Smooth muscle cell of the brain vasculature (primary cell): ENCODE measurements at regions not wholly inside any gene's neighbourhood (a gene's known extent, or its start where the extent isn't known, plus 50 kb on each side); places are given as distances from the start of the nearest gene placed in this dataset.
"Not testable (repeated sequence)": the region's sequence is repeated elsewhere in the genome, so short reads cannot be mapped to it uniquely, and the experiment has no call there.

Experiments used
- DNase-seq: peaks from one replicate; pipeline ENCODE4 v3.0.0-alpha.2; 2012; ENCODE audit warnings: low read depth, low spot score

DNA sequence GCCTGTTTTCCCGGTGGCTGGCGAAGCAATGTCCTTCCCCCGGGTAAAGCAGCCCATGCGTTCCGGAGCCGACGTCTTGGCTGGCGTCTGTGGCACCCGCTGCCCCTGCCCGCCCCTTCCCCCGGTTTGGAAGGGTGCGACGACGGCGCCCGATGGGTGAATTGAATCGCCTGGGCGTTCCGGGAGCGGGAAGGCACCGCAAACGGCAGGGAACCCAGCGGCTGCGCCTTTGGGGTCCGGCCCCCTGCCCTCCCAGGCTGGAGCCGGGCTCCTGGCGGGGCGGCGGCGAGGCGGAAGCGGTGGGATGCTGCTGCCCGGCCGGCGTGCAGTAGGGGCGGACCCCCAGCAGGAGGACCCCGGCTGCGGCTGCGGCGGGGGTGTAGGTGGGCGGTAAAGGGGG lies 123.6 kb upstream of the RHOU start:
- not testable (repeated sequence) for DNase-seq

DNA sequence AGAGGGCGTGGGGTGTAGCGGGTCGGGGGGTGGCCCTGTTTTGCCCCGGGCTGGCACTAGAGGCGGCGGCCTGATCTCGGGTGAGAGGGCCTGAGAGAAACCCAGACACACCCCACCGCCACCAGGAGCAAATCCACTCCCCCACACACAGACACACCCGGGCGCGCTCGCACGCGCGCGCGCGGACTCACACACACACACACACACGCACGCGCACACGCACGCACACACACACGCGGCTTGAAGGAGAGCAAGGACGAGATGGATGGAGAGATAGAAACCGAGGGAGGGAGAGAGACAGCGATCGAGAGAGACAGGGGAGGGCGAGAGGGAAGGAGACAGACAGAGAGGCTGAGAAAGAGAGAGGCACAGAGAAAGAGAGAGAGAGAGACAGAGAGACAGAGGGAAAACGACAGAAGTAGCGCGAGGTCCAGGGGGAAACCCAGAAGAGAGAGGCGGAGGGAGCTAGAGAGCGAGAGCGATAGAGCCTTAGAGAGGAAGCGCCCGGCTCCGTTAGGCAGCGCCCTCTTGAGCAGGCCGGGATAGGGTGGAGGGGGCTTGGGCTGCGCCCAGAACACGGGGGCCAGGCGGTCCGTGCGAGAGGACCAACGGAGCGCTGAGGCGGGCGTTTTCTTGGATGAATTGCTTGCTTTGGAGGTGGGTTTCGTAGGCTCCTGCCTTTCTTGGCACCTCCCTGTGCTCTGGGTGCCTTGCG lies 113.1 kb upstream of the RHOU start:
- DNase-seq, result not testable (repeated sequence)

DNA sequence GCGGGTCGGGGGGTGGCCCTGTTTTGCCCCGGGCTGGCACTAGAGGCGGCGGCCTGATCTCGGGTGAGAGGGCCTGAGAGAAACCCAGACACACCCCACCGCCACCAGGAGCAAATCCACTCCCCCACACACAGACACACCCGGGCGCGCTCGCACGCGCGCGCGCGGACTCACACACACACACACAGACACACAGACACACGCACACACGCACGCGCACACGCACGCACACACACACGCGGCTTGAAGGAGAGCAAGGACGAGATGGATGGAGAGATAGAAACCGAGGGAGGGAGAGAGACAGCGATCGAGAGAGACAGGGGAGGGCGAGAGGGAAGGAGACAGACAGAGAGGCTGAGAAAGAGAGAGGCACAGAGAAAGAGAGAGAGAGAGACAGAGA lies 108.8 kb upstream of the RHOU start:
- not testable (repeated sequence) for DNase-seq

DNA sequence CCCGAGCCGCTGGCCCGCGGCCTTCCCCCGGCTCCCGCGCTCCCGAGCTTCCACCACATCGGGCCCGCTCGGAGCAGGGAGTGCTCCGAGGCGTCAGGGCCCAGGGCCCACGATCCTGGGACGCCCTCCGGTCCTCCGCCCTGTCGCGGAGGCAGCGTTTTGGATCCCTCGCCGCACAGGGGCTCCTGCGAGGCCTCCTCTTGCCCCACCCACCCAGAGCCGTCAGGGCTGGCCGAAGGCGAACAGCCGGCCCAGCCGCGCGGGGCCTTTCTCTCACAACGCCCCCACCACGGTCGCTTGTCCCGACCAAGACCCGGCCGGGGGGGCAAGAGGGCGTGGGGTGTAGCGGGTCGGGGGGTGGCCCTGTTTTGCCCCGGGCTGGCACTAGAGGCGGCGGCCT lies 102.4 kb upstream of the RHOU start:
- DNase-seq, result not testable (repeated sequence)

DNA sequence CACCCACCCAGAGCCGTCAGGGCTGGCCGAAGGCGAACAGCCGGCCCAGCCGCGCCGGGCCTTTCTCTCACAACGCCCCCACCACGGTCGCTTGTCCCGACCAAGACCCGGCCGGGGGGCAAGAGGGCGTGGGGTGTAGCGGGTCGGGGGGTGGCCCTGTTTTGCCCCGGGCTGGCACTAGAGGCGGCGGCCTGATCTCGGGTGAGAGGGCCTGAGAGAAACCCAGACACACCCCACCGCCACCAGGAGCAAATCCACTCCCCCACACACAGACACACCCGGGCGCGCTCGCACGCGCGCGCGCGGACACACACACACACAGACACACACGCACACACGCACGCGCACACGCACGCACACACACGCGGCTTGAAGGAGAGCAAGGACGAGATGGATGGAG lies 100.0 kb upstream of the RHOU start:
- not testable (repeated sequence) for DNase-seq

DNA sequence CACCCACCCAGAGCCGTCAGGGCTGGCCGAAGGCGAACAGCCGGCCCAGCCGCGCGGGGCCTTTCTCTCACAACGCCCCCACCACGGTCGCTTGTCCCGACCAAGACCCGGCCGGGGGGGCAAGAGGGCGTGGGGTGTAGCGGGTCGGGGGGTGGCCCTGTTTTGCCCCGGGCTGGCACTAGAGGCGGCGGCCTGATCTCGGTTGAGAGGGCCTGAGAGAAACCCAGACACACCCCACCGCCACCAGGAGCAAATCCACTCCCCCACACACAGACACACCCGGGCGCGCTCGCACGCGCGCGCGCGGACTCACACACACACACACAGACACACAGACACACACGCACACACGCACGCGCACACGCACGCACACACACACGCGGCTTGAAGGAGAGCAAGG lies 97.8 kb upstream of the RHOU start:
- not testable (repeated sequence) for DNase-seq

DNA sequence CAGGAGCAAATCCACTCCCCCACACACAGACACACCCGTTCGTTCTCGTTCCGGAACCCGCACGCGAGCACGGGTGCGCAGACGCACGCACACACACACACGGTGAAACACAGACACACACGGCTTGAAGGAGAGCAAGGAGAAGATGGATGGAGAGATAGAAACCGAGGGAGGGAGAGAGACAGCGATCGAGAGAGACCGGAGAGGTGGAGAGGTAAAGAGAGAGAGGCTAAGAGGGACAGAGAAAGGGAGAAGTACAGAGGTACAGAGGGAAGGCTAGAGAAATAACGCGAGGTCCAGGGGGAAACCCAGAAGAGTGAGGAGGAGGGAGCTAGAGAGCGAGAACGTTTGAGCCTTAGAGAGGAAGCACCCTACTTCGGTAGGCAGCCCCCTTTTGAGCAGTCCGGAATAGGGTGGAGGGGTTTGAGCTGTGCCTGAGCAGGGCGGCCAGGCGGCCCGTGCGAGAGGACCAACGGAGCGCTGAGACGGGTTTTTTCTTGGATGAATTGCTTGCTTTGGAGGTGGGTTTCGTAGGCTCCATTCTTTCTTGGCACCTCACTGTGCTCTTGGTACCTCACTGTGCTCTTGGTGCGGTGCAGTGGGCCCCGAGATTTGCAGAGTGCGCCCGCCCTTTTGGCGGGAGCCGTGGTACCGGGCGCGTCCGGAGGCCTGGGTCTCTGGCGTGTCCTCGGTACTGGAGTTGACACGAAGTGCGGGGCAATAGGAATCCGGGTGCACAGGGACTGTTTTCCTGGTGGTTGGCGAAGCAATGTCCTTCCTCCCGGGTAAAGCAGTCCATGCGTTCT lies 88.4 kb upstream of the RHOU start:
- no peak for DNase-seq

DNA sequence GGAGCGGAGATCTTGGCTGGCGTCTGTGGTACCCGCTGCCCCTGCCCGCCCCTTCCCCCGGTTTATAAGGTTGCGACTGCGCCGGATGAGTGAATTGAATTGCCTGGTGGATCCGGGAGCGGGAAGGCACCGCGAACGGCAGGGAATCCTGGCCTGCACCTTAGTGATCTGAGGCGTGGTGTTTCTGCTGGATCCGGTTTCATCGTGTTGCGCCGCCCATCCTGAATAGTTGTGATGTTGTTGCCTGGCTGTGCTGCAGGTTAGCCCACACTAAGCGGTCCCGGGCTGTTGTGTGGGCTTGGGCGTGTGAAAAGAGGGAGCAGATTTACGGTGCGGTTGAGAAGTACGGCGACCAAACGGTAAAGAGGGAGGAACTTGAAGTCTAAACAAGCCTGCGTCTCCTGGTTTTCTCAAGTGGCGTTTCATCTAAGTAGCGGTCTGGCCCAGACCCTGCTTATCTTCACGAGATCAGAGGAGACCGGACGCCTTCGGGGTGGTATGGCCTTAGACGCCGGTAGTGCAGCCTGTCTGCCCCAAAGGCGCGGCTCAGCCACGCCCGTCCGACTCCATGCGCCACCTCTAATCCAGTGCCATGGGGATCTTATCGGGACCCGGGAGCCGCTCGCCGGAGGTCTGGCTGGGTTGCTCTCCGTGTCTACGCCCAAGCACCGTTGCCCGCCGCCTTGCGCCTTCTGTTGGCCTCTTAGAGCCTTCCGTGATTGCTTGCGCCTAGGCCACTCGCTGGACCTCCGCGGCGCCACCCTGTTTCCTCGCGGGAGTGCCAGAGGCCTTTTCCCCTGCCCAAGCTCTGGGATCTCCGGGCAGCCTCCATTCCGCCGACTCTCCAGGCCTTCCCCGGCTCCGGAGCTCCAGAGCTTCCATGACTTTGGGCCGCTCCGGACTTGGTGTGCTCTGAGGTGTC lies 87.5 kb upstream of the RHOU start:
- DNase-seq, result no peak

DNA sequence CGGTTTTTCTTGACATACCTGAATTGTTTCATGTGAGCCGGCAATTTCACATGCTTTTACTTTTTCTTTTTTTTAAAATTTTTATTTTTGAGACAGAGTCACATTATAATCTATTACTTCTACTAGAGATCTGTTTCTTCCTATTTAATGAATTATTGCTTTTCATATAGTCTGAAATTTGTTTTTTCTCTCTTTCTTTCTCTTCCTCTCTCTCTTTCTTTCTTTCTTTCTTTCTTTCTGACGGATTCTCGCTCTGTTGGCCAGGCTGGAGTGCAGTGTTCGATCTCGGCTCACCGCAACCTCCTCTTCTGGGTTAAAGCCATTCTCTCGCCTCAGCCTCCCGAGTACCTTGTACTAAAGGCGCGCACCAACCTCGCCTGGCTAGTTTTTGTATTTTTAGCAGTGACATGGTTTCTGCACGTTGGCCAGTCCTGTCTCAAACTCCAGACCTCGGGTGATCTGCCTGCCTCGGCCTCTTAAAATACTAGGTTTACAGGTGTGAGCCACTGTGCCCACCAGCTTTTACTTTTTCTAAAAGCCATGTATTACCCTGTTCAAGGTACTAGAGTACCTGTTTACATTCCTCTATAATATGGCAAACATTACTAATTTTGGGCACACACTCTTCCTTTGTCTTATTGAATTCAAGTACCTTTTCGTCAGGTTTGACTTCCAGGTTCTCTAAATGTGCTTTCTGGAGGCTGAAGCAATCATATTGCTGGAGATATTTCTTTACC lies 86.5 kb upstream of the RHOU start:
- no peak for DNase-seq

DNA sequence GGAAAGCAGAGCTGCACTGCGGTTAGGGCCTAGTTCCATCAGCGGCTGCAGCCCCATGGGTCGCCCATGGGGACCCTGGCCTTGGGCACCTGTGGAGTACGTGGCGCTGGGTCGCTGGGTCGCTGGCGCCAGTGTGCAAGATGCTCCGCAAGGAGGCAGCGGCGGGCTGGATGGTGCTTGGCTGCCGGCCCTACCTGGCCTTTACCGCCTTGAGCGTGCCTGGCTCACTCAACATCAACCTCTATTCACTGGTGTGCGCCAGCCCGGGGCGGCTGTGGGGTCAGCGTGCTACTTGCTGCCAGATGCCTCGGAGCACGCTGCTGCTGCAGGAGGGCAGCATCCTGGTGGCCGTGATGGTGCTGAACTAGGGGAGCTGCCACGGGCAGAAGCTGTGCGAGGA lies 85.1 kb upstream of the RHOU start:
- DNase-seq, result no peak

DNA sequence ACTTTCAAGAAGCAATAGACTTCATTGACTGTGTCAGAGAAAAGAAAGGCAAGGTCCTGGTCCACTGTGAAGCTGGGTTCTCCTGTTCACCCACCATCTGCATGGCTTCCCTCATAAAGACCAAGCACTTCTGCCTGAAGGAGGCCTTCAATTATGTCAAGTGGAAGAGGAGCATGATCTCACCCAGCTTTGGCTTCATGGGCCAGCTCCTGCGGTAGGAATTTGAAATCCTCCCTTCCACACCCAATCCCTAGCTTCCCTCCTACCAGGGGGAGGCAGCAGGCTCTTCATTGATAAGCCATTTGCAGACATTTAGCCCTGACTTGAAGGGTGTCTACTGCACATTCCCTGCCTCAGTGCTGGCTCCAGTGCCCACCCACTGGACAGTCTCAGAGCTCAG lies 84.3 kb upstream of the RHOU start:
- no peak for DNase-seq

DNA sequence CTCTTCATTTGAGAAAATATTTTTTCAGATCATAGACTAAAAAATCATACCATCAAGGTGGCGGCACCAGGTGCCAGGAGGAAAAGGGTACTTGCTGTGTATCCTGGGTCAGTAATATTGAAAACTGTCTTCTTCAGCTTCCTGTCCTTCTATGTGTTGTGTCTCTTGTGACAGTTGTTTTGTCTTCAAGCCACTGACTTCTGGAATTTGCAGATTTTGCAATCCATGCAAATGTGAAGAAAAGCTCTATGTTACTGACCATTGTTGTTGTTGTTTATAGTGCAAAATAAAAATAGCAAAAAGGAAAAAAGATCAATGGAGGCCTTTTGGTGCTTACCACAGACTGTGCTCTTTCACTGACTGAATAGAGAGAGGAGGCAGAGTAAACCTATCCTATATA lies 83.2 kb upstream of the RHOU start:
- DNase-seq, result no peak

DNA sequence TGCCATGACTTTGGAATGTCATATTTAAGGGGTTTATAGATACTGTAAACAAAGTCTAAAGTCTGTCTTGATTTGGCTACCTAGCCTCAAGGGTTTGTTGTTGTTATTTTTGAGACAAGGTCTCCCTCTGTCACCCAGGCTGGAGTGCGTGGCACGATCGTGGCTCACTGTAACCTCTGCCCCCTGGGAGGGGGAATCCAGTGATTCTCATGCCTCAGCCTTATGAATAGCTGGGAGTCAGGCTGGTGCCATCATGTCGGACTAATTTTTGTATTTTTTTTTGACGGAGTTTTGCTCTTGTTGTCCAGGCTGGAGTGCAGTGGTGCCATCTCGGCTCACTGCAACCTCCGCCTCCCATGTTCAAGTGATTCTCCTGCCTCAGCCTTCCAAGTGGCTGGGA lies 82.2 kb upstream of the RHOU start:
- DNase-seq, result not testable (repeated sequence)

DNA sequence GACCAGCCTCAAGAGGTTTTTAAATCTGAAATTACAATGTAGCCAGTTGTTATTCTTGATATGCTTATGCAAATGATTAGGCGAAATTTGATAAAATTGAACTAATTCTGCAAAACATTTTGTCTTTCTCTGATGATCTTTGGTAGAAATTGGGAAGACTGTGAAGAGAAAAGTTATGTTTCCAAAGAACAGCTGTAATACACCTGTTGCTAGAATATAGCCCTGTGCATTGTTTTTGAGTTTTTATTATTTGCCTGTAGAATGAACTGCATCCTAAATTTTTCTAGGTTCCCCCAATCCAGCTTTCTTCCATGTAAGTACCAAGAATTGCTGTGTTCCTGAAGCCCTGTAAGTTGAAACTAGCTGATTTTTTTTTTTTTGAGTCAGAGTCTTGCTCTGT lies 81.5 kb upstream of the RHOU start:
- no peak for DNase-seq

DNA sequence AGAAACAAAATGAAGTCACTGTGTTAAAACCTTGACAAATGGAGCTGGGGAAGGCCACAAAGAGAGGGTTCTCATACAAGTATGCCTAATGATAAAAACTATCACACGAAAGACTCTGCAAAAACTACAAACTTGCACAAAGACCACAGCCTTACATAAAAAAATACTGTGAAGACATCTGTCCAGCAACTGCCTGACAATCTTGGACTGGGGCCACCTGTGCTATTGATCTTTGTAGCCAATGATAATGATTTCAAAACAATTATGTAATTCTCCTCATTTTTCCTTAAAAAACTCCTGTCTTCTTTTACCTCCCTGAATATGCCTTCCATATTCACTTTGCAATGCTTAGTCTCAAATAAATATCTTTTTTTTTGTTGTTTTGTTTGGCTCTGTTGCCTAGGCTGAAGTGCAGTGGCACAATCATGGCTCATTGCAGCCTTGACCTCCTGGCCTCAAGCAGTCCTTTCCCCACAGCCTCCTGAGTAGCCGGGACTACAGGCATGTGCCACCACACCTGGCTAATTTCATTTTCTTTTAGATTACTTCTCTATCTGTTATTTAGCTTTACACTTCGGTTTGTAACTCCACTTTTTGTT lies 79.4 kb upstream of the RHOU start:
- no peak for DNase-seq

DNA sequence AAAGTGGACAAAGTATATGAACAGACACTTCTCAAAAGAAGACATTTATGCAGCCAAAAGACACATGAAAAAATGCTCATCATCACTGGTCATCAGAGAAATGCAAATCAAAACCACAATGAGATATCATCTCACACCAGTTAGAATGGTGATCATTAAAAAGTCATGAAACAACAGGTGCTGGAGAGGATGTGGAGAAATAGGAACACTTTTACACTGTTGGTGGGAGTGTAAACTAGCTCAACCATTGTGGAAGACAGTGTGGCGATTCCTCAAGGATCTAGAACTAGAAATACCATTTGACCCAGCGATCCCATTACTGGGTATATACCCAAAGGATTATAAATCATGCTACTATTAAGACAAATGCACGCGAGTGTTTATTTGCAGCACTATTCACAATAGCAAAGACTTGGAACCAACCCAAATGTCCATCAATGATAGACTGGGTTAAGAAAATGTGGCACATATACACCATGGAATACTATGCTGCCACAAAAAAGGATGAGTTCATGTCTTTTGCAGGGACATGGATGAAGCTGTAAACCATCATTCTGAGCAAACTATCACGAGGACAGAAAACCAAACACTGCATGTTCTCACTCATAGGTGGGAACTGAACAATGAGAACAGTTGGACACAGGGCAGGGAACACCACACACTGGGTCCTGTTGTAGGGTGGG lies 73.1 kb upstream of the RHOU start:
- not testable (repeated sequence) for DNase-seq

DNA sequence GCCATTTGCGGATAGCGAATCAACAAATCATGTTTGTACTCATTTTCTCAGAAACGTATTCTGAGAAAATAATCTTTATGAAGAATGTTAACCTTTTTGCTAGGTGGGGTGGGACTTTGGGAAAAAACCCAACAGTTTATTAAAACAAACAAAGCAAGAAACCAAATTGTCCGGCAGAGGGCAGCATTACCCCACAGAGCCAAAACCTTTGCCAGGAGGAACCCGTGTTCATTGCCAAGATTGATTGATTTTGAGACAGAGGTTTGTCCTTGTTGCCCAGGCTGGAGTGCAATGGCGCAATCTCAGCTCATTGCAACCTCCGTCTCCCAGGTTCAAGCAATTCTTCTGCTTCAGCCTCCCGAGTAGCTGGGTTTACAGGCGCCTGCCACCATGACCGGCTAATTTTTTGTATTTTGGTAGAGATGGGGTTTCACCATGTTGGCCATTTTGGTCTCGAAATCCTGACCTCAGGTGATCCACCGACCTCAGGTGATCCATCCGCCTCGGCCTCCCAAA lies 70.8 kb upstream of the RHOU start:
- DNase-seq, result peak; percentile 36

DNA sequence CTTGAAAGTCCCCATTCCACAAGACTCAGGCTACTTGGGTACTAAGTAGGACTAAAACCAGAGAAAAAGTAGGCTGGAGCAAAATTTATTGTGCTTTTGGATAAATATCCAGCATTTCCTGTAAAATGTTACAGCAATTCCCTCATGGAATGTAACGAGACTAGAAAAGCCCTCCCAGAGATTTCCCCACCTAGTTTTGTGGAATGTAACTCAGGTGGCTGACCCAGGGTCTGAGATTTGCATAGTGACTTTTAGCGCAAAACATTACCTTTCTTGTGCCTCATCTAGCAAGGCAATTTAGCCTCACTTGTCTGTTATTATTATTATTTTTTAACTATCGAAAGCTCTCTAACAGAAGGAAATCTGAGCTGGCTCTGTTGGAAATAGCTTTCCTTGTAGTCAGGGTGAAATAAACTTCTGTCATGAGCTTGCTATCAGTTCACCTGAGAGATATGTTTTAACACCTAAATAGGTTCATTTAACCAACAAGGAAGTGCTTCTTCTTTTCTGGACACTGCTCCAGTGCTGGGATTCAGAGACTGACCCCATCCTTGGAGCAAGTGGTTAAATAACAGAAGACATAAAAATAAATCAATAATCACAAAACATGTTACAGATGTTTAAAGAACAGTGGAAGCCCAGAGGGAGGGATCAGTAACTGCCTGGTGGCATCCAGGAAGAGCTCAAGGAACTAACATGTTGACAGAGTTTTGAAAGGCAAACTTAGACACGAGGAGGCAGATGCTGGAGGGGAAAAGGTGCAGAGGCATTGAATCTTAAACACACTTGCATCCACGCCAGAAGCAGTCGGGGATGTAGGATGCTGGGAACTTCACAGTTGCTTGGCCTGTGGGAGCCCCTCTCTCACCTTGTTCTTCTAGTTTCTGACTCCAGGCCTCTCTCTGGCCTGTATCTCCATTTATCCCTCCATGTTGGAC lies 68.3 kb upstream of the RHOU start:
- DNase-seq, result no peak
